ENCODE measurements at regions not wholly inside any gene's neighbourhood (a gene's known extent, or its start where the extent isn't known, plus 50 kb on each side); places are given as distances from the start of the nearest gene placed in this dataset.

- H3K9me3 Mint-ChIP-seq: peaks cover 31% of the 10 kb centered on the region
- TF ChIP-seq CTCF (IDR thresholded peaks at IDR 0.05; ENCODE audit: unreplicated experiment): no peak
- H3K36me3 Mint-ChIP-seq: peaks cover 6% of the 10 kb centered on the region
- DNase-seq (ENCODE audit: low spot score in 2 of 2, unreplicated experiment in 2 of 2): no peak
- H3K4me3 Mint-ChIP-seq: no peak overlapping the region
- no peaks in the 10 kb centered on the region for H3K4me1 Mint-ChIP-seq
- H3K27ac Mint-ChIP-seq: no peak overlapping the region
- H3K27me3 Mint-ChIP-seq (ENCODE audit: low read depth): no peaks in the 10 kb centered on the region
Measured at GRCh38 chr21:28705616-28706015, 287.1 kb downstream of the LTN1 start.

- H3K27ac Mint-ChIP-seq: no peak overlapping the region
- H3K27me3 Mint-ChIP-seq (ENCODE audit: low read depth): no peaks in the 10 kb centered on the region
- no peaks in the 10 kb centered on the region for H3K4me1 Mint-ChIP-seq
- peaks cover 6% of the 10 kb centered on the region for H3K36me3 Mint-ChIP-seq
- H3K9me3 Mint-ChIP-seq: peaks cover 37% of the 10 kb centered on the region
- no peak for TF ChIP-seq CTCF (IDR thresholded peaks at IDR 0.05; ENCODE audit: unreplicated experiment)
- no peak for DNase-seq (ENCODE audit: low spot score in 2 of 2, unreplicated experiment in 2 of 2)
- H3K4me3 Mint-ChIP-seq: no peak overlapping the region
Measured at GRCh38 chr21:28704746-28705145, 287.9 kb downstream of the LTN1 start.

- H3K36me3 Mint-ChIP-seq: peaks cover 6% of the 10 kb centered on the region
- no peak for TF ChIP-seq CTCF (IDR thresholded peaks at IDR 0.05; ENCODE audit: unreplicated experiment)
- H3K4me3 Mint-ChIP-seq: no peak overlapping the region
- H3K27ac Mint-ChIP-seq: no peak overlapping the region
- H3K27me3 Mint-ChIP-seq (ENCODE audit: low read depth): no peaks in the 10 kb centered on the region
- DNase-seq (ENCODE audit: low spot score in 2 of 2, unreplicated experiment in 2 of 2): no peak
- H3K4me1 Mint-ChIP-seq: no peaks in the 10 kb centered on the region
- peaks cover 37% of the 10 kb centered on the region for H3K9me3 Mint-ChIP-seq
Measured at GRCh38 chr21:28703861-28704260, 288.8 kb downstream of the LTN1 start.

- H3K27ac Mint-ChIP-seq: no peak overlapping the region
- peaks cover 5% of the 10 kb centered on the region for H3K4me1 Mint-ChIP-seq
- H3K9me3 Mint-ChIP-seq: peaks cover 35% of the 10 kb centered on the region
- no peak overlapping the region for H3K4me3 Mint-ChIP-seq
- no peaks in the 10 kb centered on the region for H3K27me3 Mint-ChIP-seq (ENCODE audit: low read depth)
- peaks cover 6% of the 10 kb centered on the region for H3K36me3 Mint-ChIP-seq
- DNase-seq (ENCODE audit: low spot score in 2 of 2, unreplicated experiment in 2 of 2): no peak
- TF ChIP-seq CTCF (IDR thresholded peaks at IDR 0.05; ENCODE audit: unreplicated experiment): no peak
Measured at GRCh38 chr21:28699596-28700259, 292.9 kb downstream of the LTN1 start.

GRCh38 chr21:28699186-28699585, 293.5 kb downstream of the LTN1 start:
- no peak overlapping the region for H3K4me3 Mint-ChIP-seq
- DNase-seq (ENCODE audit: low spot score in 2 of 2, unreplicated experiment in 2 of 2): no peak
- peaks cover 35% of the 10 kb centered on the region for H3K9me3 Mint-ChIP-seq
- no peaks in the 10 kb centered on the region for H3K27me3 Mint-ChIP-seq (ENCODE audit: low read depth)
- peaks cover 6% of the 10 kb centered on the region for H3K36me3 Mint-ChIP-seq
- no peak overlapping the region for H3K27ac Mint-ChIP-seq
- no peak for TF ChIP-seq CTCF (IDR thresholded peaks at IDR 0.05; ENCODE audit: unreplicated experiment)
- H3K4me1 Mint-ChIP-seq: peaks cover 7% of the 10 kb centered on the region

Data from mesothelial cell of epicardium (in vitro differentiated cells).